KMS-11 (cell line): ENCODE measurements at regions not wholly inside any gene's neighbourhood (a gene's known extent, or its start where the extent isn't known, plus 50 kb on each side); places are given as distances from the start of the nearest gene placed in this dataset.

ENCODE experiments used
- H2AFZ ChIP-seq: fragments of 200-600 bp; sonication (generic); 2 replicates; pipeline ENCODE4 v1.6.1; 2016; ENCODE audit warnings: antibody characterized with exemption, mixed run types, low read depth
- H3K27ac ChIP-seq: fragments of 200-600 bp; sonication (generic); 2 replicates; pipeline ENCODE4 v1.6.1; 2016; ENCODE audit warnings: mild to moderate bottlenecking, mixed run types
- H3K27me3 ChIP-seq: fragments of 200-600 bp; sonication (generic); 2 replicates; pipeline ENCODE4 v1.6.1; 2017; ENCODE audit warnings: mild to moderate bottlenecking, low read depth, mixed run types, moderate library complexity; ENCODE audit not compliant: insufficient read depth
- H3K36me3 ChIP-seq: fragments of 200-600 bp; sonication (generic); 2 replicates; pipeline ENCODE4 v1.6.1; 2017; ENCODE audit warnings: mild to moderate bottlenecking, mixed run types; ENCODE audit not compliant: insufficient read depth
- H3K4me1 ChIP-seq: fragments of 200-600 bp; sonication (generic); 2 replicates; pipeline ENCODE4 v1.6.1; 2016; ENCODE audit warnings: mild to moderate bottlenecking, low read depth, mixed run types; ENCODE audit not compliant: poor library complexity, severe bottlenecking
- H3K4me2 ChIP-seq: fragments of 200-600 bp; sonication (generic); 2 replicates; pipeline ENCODE4 v1.7.0; 2016; ENCODE audit warnings: mild to moderate bottlenecking, mixed run types
- H3K4me3 ChIP-seq: fragments of 200-600 bp; sonication (generic); IDR thresholded peaks from 2 replicates; pipeline ENCODE4 v1.6.1; 2017; ENCODE audit warnings: low read depth, low read length, mixed read lengths; ENCODE audit not compliant: insufficient read depth
- H3K79me2 ChIP-seq: fragments of 200-600 bp; sonication (generic); 2 replicates; pipeline ENCODE4 v1.6.1; 2016; ENCODE audit warnings: low read depth, mixed run types; ENCODE audit not compliant: insufficient read depth
- H3K9ac ChIP-seq: fragments of 200-600 bp; sonication (generic); 2 replicates; pipeline ENCODE4 v1.6.1; 2016; ENCODE audit warnings: mild to moderate bottlenecking, mixed run types
- H4K20me1 ChIP-seq: fragments of 200-600 bp; sonication (generic); 2 replicates; pipeline ENCODE4 v1.6.1; 2016; ENCODE audit warnings: mild to moderate bottlenecking, mixed run types; ENCODE audit not compliant: insufficient read depth
- CTCF ChIP-seq: fragments of 200-600 bp; sonication (generic); conservative IDR thresholded peaks from 2 replicates; pipeline ENCODE4 v1.6.1; 2017; ENCODE audit warnings: low read depth, mild to moderate bottlenecking, antibody characterized with exemption, low read length, moderate library complexity, mixed read lengths

- Histone ChIP-seq H3K9ac (no peak overlapping the region), H3K4me2 (no peak overlapping the region), H3K36me3 (no peaks in the 10 kb centered on the region), H3K4me3 (no peak overlapping the region), H3K4me1 (no peaks in the 10 kb centered on the region), H3K27me3 (peaks cover 16% of the 10 kb centered on the region; the same call in 1 of the 2 replicates), H2AFZ (no peak overlapping the region), H3K79me2 (no peaks in the 10 kb centered on the region), H3K27ac (no peak overlapping the region), H4K20me1 (no peaks in the 10 kb centered on the region)
- TF ChIP-seq CTCF = no peak
Measured at GRCh38 chr16:86450691-86451090, 59.6 kb upstream of the FOXF1 start.

- H3K4me3 ChIP-seq = no peak overlapping the region
- no peak overlapping the region for H3K4me2 ChIP-seq
- no peaks in the 10 kb centered on the region for H4K20me1 ChIP-seq
- H3K27me3 ChIP-seq = peaks cover 28% of the 10 kb centered on the region; the same call in 1 of the 2 replicates
- no peaks in the 10 kb centered on the region for H3K79me2 ChIP-seq
- no peaks in the 10 kb centered on the region for H3K36me3 ChIP-seq
- H3K27ac ChIP-seq = no peak overlapping the region
- no peaks in the 10 kb centered on the region for H3K4me1 ChIP-seq
- no peak overlapping the region for H2AFZ ChIP-seq
- no peak for TF ChIP-seq CTCF
- H3K9ac ChIP-seq = no peak overlapping the region
Measured at GRCh38 chr16:86452451-86452850, 57.9 kb upstream of the FOXF1 start.

GRCh38 chr16:86455116-86455515 is 55.2 kb upstream of the FOXF1 start:
- Histone ChIP-seq H3K4me2 (no peak overlapping the region), H3K27me3 (peaks cover 27% of the 10 kb centered on the region), H4K20me1 (no peaks in the 10 kb centered on the region), H3K79me2 (no peaks in the 10 kb centered on the region), H2AFZ (no peak overlapping the region), H3K4me3 (no peak overlapping the region), H3K9ac (no peak overlapping the region), H3K27ac (no peak overlapping the region), H3K4me1 (no peaks in the 10 kb centered on the region), H3K36me3 (no peaks in the 10 kb centered on the region)
- TF ChIP-seq CTCF = no peak

- Histone ChIP-seq H3K27me3 (peaks cover 27% of the 10 kb centered on the region), H3K36me3 (no peaks in the 10 kb centered on the region), H3K9ac (no peak overlapping the region), H3K27ac (no peak overlapping the region), H3K4me3 (no peak overlapping the region), H4K20me1 (no peaks in the 10 kb centered on the region), H3K79me2 (no peaks in the 10 kb centered on the region), H3K4me1 (no peaks in the 10 kb centered on the region), H3K4me2 (no peak overlapping the region), H2AFZ (no peak overlapping the region)
- TF ChIP-seq CTCF = no peak
Measured at GRCh38 chr16:86455640-86456039, 54.7 kb upstream of the FOXF1 start.
